OCI-LY3 (cell line): ENCODE measurements at regions not wholly inside any gene's neighbourhood (a gene's known extent, or its start where the extent isn't known, plus 50 kb on each side); places are given as distances from the start of the nearest gene placed in this dataset.

Experiments used
- EZH2phosphoT487 ChIP-seq: fragments of 200-600 bp; shearing (Covaris generic); IDR thresholded peaks from 2 replicates; pipeline ENCODE4 v1.6.1; 2018; ENCODE audit warnings: antibody characterized with exemption, mixed run types, low read depth
- TF ChIP-seq, protein P1 (sequence below): fragments of 200-600, 300-600 bp; sonication (generic); IDR thresholded peaks from 2 replicates; pipeline ENCODE4 v1.5.1; 2014; ENCODE audit warnings: antibody characterized with exemption, low read length, low read depth

DNA sequence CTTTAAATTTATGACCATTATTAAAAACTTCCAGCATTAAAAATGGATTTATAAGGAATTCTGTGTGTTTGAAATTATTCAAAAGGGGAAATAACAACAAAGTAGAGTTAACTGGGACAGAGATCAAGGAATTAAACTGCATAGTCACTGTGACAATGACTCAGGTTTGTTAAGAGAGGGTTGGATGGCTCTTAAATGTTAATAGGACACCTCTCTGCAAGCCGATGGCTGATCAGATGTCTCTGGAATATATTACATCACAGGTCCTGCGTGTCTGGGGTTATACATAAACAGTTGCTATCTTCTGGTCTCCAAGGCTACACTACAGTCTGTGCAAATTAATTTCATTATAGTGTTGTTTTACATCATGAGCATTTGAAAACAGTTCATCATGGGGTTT, 574.3 kb downstream of the COL12A1 start:
- TF ChIP-seq, protein P1, sequence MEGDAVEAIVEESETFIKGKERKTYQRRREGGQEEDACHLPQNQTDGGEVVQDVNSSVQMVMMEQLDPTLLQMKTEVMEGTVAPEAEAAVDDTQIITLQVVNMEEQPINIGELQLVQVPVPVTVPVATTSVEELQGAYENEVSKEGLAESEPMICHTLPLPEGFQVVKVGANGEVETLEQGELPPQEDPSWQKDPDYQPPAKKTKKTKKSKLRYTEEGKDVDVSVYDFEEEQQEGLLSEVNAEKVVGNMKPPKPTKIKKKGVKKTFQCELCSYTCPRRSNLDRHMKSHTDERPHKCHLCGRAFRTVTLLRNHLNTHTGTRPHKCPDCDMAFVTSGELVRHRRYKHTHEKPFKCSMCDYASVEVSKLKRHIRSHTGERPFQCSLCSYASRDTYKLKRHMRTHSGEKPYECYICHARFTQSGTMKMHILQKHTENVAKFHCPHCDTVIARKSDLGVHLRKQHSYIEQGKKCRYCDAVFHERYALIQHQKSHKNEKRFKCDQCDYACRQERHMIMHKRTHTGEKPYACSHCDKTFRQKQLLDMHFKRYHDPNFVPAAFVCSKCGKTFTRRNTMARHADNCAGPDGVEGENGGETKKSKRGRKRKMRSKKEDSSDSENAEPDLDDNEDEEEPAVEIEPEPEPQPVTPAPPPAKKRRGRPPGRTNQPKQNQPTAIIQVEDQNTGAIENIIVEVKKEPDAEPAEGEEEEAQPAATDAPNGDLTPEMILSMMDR = no peak
- no peak for TF ChIP-seq EZH2phosphoT487
